Retinal pigment epithelial cell (primary cell): ENCODE measurements at regions not wholly inside any gene's neighbourhood (a gene's known extent, or its start where the extent isn't known, plus 50 kb on each side); places are given as distances from the start of the nearest gene placed in this dataset.

Experiments
- DNase-seq: peaks from one replicate; pipeline ENCODE4 v3.0.0-alpha.2; 2010; ENCODE audit warnings: low read depth
- H3K4me3 ChIP-seq: 2 replicates; pipeline ENCODE4 v1.5.1; 2011; ENCODE audit warnings: mild to moderate bottlenecking, low read length, control low read depth, moderate library complexity
- CTCF ChIP-seq: conservative IDR thresholded peaks from 2 replicates; pipeline ENCODE4 v1.5.1; 2011; ENCODE audit warnings: low read depth, low read length, control low read depth, inconsistent platforms

DNA sequence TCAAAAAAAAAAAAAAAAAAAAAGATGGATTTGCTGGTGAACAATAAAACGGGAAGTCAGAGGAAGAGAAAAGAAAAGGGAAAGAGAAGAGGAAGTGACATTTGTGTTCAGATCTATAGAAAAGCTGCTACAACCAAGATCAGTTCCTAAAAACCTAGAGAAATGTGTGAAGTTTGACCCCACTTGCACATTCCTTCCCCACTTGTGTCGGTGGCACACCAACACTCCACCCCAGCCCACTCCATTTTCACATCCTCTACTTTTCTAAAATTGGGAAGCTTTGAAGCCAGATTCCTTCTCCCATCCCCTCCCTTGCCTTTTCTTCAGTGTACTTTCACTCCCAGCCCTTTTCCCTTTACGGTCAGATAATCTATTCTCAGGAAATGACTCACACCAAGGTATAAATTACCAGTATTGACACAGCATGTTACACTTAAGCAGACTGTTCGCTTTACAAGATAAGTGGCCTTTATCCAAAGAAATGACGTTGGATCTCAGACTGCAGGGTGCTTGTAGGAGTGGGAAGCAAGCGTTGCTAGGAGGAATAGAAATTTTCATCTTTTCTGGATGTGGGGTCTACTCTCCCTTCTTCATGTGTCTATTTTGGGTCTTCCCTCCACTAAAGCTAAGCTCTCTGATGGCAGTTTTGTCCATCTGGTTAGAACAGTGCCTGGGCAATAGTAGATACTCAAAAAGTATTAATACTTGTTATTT is 92.5 kb upstream of the ADGRF1 start:
- no peak for TF ChIP-seq CTCF
- DNase-seq, result peak; percentile 96
- no peak overlapping the region for H3K4me3 ChIP-seq

- no peak for TF ChIP-seq CTCF
- DNase-seq, result no peak
- H3K4me3 ChIP-seq, result no peak overlapping the region
Measured at GRCh38 chr6:47133230-47134000, 91.3 kb upstream of the ADGRF1 start.

GRCh38 chr6:47132724-47133123 is 90.6 kb upstream of the ADGRF1 start:
- TF ChIP-seq CTCF, result no peak
- peak; percentile 57 for DNase-seq
- H3K4me3 ChIP-seq, result no peak overlapping the region

GRCh38 chr6:47131773-47132172 is 89.6 kb upstream of the ADGRF1 start:
- no peak for TF ChIP-seq CTCF
- no peak for DNase-seq
- H3K4me3 ChIP-seq, result no peak overlapping the region

- no peak for DNase-seq
- TF ChIP-seq CTCF, result no peak
- H3K4me3 ChIP-seq, result no peak overlapping the region
Measured at GRCh38 chr6:47130086-47130485, 88.0 kb upstream of the ADGRF1 start.

DNA sequence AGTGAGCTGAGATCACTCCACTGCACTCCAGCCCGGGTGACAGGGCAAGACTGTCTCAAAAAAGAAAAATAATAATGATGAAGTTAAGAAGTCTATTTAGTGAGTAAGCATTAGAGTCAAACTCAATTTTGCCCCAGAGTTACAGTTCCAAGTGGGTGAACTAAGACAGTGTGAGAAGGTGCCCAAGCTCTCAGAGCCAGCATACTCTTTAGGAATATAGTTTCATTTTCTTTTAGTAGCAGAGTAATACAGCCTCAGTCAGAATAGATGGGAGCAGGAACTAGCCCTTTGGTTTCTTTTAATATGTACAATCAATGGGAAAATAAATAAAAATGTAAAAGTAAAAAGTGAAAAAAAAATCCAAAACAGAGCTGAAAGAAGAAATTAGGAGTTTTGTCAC is 87.0 kb upstream of the ADGRF1 start:
- DNase-seq, result no peak
- no peak for TF ChIP-seq CTCF
- H3K4me3 ChIP-seq, result no peak overlapping the region

DNA sequence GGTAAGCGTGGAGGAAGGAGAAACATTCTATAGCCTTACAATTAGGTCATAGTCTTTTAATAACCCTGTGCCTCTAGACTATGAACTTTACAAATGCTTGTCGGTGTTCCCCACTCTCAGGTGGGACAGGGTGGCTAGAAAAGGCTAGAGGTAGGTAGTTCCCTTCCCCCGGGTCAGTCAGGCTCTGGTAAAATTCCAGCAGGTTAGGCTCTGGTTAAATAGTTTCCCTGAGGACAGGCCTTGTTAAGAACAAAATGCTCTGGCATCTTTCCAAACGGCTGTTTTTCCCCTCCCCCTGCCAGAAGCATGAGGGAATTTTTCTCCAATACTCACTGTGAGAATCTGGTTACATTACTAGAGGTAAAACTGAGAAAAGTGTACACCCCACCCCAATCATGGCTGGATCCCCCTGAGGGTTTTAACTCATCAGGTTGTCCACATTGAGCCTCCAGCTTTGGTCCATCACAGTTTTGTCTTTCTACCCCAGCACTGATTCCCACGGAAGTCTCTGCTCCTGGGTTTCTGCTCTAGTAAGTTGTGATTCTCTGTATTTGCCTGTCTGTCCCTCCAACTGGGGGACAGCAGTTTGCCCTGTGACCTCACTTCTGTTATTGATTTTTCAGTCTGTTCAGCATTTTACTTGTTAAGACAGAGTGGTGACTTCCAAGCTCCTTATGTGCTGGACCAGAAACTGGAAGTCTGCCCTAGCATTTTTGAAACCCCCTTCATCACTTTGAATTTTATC is 84.7 kb upstream of the ADGRF1 start:
- TF ChIP-seq CTCF, result no peak
- peak; percentile 57 for DNase-seq

More for the DNA sequence above, 84.7 kb upstream of the ADGRF1 start:
- no peak overlapping the region for H3K4me3 ChIP-seq
